DND-41 (cell line): ENCODE measurements at regions not wholly inside any gene's neighbourhood (a gene's known extent, or its start where the extent isn't known, plus 50 kb on each side); places are given as distances from the start of the nearest gene placed in this dataset.

Source experiments
- ATAC-seq: fragments of 200-7000 bp; cut with Tn5 transposase; 3 replicates; pipeline ENCODE4 v1.9.1; 2021; ENCODE audit warnings: low read depth; ENCODE audit not compliant: insufficient read depth
- DNase-seq: peaks from one replicate; pipeline ENCODE4 v3.0.0-alpha.2; 2020
- H2AFZ ChIP-seq: 2 replicates; pipeline ENCODE4 v1.6.0; 2012; ENCODE audit warnings: low read depth, low read length
- H3K27ac ChIP-seq: 2 replicates; pipeline ENCODE4 v1.5.1; 2012; ENCODE audit warnings: low read length, inconsistent platforms
- H3K27me3 ChIP-seq: fragments of 200-600 bp; sonication (generic); 2 replicates; pipeline ENCODE4 v1.6.0; 2012; ENCODE audit warnings: low read length, mild to moderate bottlenecking, inconsistent platforms; ENCODE audit not compliant: insufficient read depth, poor library complexity
- H3K36me3 ChIP-seq: 2 replicates; pipeline ENCODE4 v1.5.1; 2012; ENCODE audit warnings: low read length, inconsistent platforms; ENCODE audit not compliant: insufficient read depth
- H3K4me1 ChIP-seq: 2 replicates; pipeline ENCODE4 v1.5.1; 2012; ENCODE audit warnings: mild to moderate bottlenecking, low read length; ENCODE audit not compliant: insufficient read depth
- H3K4me2 ChIP-seq: 2 replicates; pipeline ENCODE4 v1.6.0; 2012; ENCODE audit warnings: mild to moderate bottlenecking, moderate library complexity, low read length, inconsistent platforms; ENCODE audit not compliant: insufficient read depth
- H3K4me3 ChIP-seq, 2 experiments: fragments of 200-600 bp in 1 of 2; shearing (Covaris generic) in 1 of 2; 2 replicates each; pipeline ENCODE4 v1.5.1; 2012 to 2016; ENCODE audit warnings: inconsistent platforms in 2 of 2, low read length in 2 of 2, mild to moderate bottlenecking in 2 of 2, low read depth in 1 of 2, moderate library complexity in 1 of 2
- H3K79me2 ChIP-seq: 2 replicates; pipeline ENCODE4 v1.6.0; 2012; ENCODE audit warnings: low read length, inconsistent platforms; ENCODE audit not compliant: insufficient read depth
- H3K9ac ChIP-seq: 2 replicates; pipeline ENCODE4 v1.6.0; 2012; ENCODE audit warnings: low read depth, mild to moderate bottlenecking, inconsistent platforms, low read length, moderate library complexity
- H3K9me3 ChIP-seq: 2 replicates; pipeline ENCODE4 v1.5.1; 2012; ENCODE audit warnings: low read length, moderate library complexity, mild to moderate bottlenecking, inconsistent platforms; ENCODE audit not compliant: insufficient read depth, severe bottlenecking
- H4K20me1 ChIP-seq: 2 replicates; pipeline ENCODE4 v1.6.0; 2012; ENCODE audit warnings: low read length; ENCODE audit not compliant: insufficient read depth
- CTCF ChIP-seq: IDR thresholded peaks from 2 replicates; pipeline ENCODE4 v1.5.1; 2012; ENCODE audit warnings: borderline replicate concordance, low read length, moderate library complexity, mild to moderate bottlenecking; ENCODE audit not compliant: poor library complexity, severe bottlenecking; ENCODE audit errors: extremely low read depth
- EZH2 ChIP-seq: IDR thresholded peaks from 3 replicates; pipeline ENCODE4 v1.6.1; 2012; ENCODE audit warnings: borderline replicate concordance, low read depth, mild to moderate bottlenecking, moderate library complexity, low read length, inconsistent platforms; ENCODE audit not compliant: severe bottlenecking

DNA sequence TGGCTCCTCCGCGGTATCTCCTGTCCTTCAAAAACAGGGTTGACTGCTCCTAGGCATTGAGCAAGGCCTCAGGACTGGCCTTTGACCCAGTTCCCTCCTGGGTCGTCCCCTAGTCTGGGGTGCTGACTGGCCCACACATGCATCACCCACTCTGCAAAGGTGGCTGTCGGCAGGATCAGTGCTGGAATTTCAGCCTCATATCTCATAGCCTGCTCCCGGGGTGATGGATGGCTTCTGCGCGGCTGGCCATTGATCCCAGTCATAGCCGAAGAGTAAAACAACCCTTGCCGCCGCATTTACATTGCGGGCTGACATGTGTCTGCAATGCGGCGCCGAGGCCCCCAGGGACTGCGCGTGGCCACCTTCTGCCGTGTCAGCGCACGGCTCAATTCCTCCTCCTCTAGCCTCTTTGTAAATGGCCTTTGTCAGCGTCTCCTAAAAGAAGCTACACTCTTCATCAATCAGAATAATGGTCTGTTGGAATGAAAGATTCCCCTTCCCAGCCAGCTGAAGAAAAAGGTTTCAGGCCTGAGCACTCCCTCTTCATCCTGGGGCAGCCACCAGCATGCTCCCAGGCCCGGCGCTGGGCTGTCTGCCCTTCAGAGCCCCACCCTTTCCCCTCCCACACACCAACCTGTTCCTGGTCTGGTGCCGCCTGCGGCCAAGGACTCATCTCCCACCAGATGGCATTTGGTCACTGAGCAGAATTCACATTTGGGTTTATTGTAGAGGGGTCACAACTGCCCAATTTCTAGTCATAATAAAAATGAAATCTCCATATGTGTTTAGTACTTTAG lies 159.0 kb downstream of the PJA2 start:
- H3K36me3 ChIP-seq: no peaks in the 10 kb centered on the region

DNA sequence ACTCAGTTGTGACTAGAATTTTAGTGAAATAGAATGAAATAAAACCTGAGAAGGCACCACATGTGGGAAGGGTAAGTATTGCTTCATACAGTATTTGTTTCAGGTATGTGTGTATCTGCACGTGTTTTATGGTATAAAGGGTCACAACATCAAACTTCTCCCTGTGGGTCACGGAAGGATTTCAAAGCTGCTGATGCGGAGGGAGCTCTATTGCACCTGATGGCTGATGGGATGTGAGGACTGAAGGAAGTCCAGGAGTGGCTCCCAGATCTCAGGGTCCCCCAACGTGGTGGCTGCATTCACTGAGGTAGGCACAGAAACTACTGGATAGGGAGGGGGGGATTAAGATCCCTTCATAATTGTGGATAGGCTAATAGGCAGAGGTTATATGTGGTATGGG lies 159.7 kb downstream of the PJA2 start:
- Histone ChIP-seq H3K27me3 (no peaks in the 10 kb centered on the region), H3K79me2 (no peaks in the 10 kb centered on the region), H3K27ac (no peak overlapping the region), H3K36me3 (no peaks in the 10 kb centered on the region), H3K9me3 (peaks cover 20% of the 10 kb centered on the region), H2AFZ (no peak overlapping the region), H4K20me1 (no peaks in the 10 kb centered on the region), H3K4me1 (no peaks in the 10 kb centered on the region), H3K9ac (no peak overlapping the region), H3K4me2 (no peak overlapping the region), H3K4me3 (no peak overlapping the region)
- no peak for ATAC-seq
- TF ChIP-seq CTCF (no peak), EZH2 (no peak)
- no peak for DNase-seq

More for the DNA sequence above, 159.0 kb downstream of the PJA2 start:
- H4K20me1 ChIP-seq: no peaks in the 10 kb centered on the region
- no peaks in the 10 kb centered on the region for H3K27me3 ChIP-seq
- H3K4me2 ChIP-seq: no peak overlapping the region
- no peaks in the 10 kb centered on the region for H3K79me2 ChIP-seq
- no peaks in the 10 kb centered on the region for H3K4me1 ChIP-seq
- H3K9me3 ChIP-seq: peaks cover 16% of the 10 kb centered on the region
- TF ChIP-seq CTCF: no peak
- TF ChIP-seq EZH2: no peak
- DNase-seq: no peak
- ATAC-seq: no peak
- no peak overlapping the region for H3K4me3 ChIP-seq
- H3K27ac ChIP-seq: no peak overlapping the region
- H3K9ac ChIP-seq: no peak overlapping the region
- H2AFZ ChIP-seq: no peak overlapping the region

GRCh38 chr5:109249126-109249525 lies 160.6 kb downstream of the PJA2 start:
- no peak overlapping the region for H3K27ac ChIP-seq

More at GRCh38 chr5:109249126-109249525, 160.6 kb downstream of the PJA2 start:
- Histone ChIP-seq H3K4me3 (no peak overlapping the region), H3K36me3 (no peaks in the 10 kb centered on the region), H3K4me2 (no peak overlapping the region), H3K9ac (no peak overlapping the region), H3K9me3 (peaks cover 20% of the 10 kb centered on the region), H4K20me1 (no peaks in the 10 kb centered on the region), H3K79me2 (no peaks in the 10 kb centered on the region), H2AFZ (no peak overlapping the region), H3K27me3 (no peaks in the 10 kb centered on the region), H3K4me1 (no peaks in the 10 kb centered on the region)
- TF ChIP-seq EZH2: no peak
- no peak for TF ChIP-seq CTCF
- no peak for ATAC-seq
- no peak for DNase-seq
